ENCODE measurements at regions not wholly inside any gene's neighbourhood (a gene's known extent, or its start where the extent isn't known, plus 50 kb on each side); places are given as distances from the start of the nearest gene placed in this dataset.

GRCh38 chr13:65036999-65037398 lies 2193.1 kb downstream of the PCDH9 start (continued):
- TF ChIP-seq ZBTB40 (IDR thresholded peaks at IDR 0.05), result no peak
- TF ChIP-seq ZBTB40 (CRISPR knock-in tag; IDR thresholded peaks at IDR 0.05), result no peak
- no peak for TF ChIP-seq NBN (conservative IDR thresholded peaks at IDR 0.05)
- TF ChIP-seq HDAC2 (CRISPR knock-in tag; IDR thresholded peaks at IDR 0.05), result no peak
- no peak for TF ChIP-seq YEATS2 (CRISPR knock-in tag; IDR thresholded peaks at IDR 0.05; ENCODE audit: borderline replicate concordance)

GRCh38 chr13:65035302-65035701 lies 2194.8 kb downstream of the PCDH9 start:
- FAIRE-seq (no peak), ATAC-seq (no peak), DNase-seq (ENCODE audit: low spot score) (no peak)
- no peak for TF ChIP-seq SRF (IDR thresholded peaks at IDR 0.05; ENCODE audit: low read depth, low read length)
- TF ChIP-seq PCBP1 (IDR thresholded peaks at IDR 0.05; ENCODE audit: borderline replicate concordance, low read depth, low read length), result no peak
- no peak for TF ChIP-seq ASH2L (IDR thresholded peaks at IDR 0.05; ENCODE audit: insufficient read length, low read depth, low read length)
- Histone ChIP-seq H3K9me3 (ENCODE audit: low read length) (peaks cover 16% of the 10 kb centered on the region), H3K79me2 (ENCODE audit: insufficient read depth, low read length) (no peaks in the 10 kb centered on the region), H2AFZ (ENCODE audit: low read length) (no peak overlapping the region), H3K9ac (ENCODE audit: insufficient read depth, low read depth, low read length) (no peak overlapping the region), H4K20me1 (ENCODE audit: insufficient read depth, low read length) (no peaks in the 10 kb centered on the region), H3K36me3 (replicated peaks in 1 of 2; ENCODE audit: control insufficient read depth in 1 of 2, insufficient read depth in 2 of 2, low read length in 2 of 2) (no peaks in the 10 kb centered on the region), H3K27ac (ENCODE audit: extremely low read length, insufficient read depth, low read length) (no peak overlapping the region), H3K27me3 (ENCODE audit: control insufficient read depth in 1 of 2, insufficient read depth in 2 of 2, low read length in 2 of 2) (no peaks in the 10 kb centered on the region; a peak in 1 of 5 replicates), H3K4me3 (replicated peaks in 1 of 3; ENCODE audit: insufficient read depth in 1 of 3, low read depth in 2 of 3, low read length in 3 of 3) (no peak overlapping the region), H3K4me2 (ENCODE audit: low read depth, low read length) (no peak overlapping the region), H3K4me1 (ENCODE audit: insufficient read depth, low read length) (no peaks in the 10 kb centered on the region)
- BruUV-seq (replicated peaks), result no TSS peak
- ChIA-PET POLR2A (no interaction called here), CTCF (ENCODE audit: low intra/inter-chr PET ratio, low total read pairs) (no interaction called here)
- in situ Hi-C loops (cut with HindIII; ENCODE audit: extremely low pct_ligation_motif_present, low pct_unique_long_range_greater_than_20kb), result no loop called here
- intact Hi-C loops (cut with micrococcal nuclease; ENCODE audit: unreplicated experiment), result no loop called here
